D341Med (cell line): ENCODE measurements at regions not wholly inside any gene's neighbourhood (a gene's known extent, or its start where the extent isn't known, plus 50 kb on each side); places are given as distances from the start of the nearest gene placed in this dataset.

ENCODE experiments used
- DNase-seq: peaks from one replicate; pipeline ENCODE4 v3.0.0; 2012; ENCODE audit warnings: low spot score

DNA sequence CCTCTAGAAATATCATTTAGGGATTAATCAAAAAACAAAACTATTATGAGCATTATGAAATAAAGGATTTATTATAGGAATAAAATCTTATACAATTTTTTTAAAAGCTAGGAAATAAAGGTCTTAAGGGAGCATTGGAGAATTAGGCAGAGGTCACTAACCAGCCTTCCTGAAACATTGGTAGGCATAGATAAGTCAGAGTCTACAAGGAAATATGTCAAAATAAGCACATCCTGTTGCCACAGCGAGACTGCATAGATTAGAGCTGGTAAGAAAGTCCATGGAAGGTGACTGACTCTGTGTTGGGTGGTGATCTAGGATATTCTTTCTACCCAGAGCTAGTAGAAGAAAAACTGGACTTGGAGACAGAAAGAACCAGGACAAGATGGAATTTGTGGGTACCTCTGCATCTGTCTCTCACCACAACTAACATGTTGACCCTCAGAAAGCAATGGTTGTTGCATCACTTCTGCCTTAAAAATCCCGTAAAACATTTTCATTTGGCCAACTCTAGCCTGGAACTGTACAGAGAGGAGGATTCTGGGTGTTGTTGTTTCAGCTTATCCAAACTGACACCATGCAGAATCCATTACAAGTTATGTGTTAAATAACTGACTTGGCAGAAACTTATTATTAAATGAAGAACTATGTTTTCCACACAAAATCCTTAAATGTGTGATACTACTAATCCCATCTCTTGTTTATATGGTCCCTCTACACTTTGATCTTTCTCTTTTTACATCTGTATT, 77.1 kb downstream of the FBXO5 start:
- no peak for DNase-seq

DNA sequence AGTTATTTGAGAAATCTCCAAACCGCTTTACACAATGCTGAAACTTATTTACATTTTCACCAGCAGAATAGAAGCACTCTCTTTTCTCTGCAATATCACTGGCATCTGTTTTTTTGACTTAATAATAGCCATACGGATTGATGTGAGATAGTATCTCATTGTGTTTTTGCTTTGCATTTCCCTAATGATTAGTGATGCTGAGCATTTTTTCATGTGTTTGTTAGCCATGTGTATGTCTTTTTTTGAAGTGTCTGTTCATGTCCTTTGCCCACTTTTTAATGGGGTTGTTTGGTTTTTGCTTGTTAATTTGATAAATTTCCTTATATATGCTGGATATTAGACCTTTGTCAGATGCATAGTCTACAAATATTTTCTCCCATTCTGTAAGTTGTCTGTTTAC, 73.6 kb downstream of the FBXO5 start:
- no peak for DNase-seq

DNA sequence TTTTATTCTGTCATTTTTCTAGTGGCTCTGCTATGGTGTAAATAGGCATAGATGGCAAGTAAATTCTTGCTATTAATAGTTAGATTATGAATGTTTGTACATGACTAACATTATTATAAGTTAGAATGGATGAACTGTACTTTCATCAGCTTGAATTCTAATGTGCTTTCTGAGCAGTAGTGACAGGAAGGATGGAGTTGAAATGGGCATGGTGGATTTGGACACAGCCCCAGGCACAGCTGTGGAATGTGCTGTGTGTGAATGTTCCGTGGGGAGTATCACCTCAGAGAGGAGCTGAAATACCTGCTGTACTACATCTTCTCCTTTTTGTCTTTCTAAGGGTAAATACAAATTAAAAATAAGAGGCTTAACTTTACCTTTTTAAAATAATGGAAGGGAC, 66.8 kb downstream of the FBXO5 start:
- DNase-seq, result no peak

DNA sequence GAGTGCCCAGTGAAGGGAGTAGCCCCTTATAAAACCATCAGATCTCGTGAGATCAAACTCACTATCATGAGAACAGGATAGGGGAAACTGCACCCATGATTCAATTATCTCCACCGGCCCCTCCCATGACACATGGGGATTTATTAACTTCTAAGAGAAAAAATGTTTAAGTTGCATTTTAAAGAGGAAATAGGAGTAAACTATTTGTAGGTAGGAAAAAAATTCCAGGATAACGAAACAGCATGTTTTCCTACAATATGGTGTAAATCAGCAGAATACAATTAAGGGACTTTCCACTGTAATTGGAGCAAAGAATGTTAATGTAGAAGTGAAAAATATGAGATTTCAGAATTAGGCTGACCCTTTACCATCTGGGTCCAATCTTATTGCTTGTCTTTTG, 63.9 kb downstream of the FBXO5 start:
- DNase-seq, result no peak

DNA sequence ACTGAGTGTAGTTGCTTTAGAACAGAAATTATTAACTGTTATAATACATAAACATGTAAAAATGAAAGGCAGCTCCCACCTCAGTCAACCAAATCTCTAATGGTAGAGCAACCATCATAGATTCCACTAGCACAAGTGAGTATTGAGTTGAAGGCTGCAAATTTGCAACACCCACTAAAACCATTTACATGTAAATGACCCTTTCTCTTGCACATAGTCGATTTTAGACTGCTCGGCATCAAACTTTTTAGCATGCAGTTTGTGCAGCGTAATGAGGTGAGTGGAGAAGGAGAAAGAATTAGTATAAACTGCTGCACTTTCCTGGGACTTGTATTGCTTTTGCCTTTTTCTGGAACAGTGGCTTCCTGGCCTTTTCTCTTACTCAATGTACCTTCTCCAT, 62.8 kb downstream of the FBXO5 start:
- no peak for DNase-seq
